Heart right ventricle (tissue), 16 donors: ENCODE measurements at regions not wholly inside any gene's neighbourhood (a gene's known extent, or its start where the extent isn't known, plus 50 kb on each side); places are given as distances from the start of the nearest gene placed in this dataset.

Experiments
- ATAC-seq, 8 donors: fragments of 200-7000 bp; cut with Tn5 transposase; one replicate each; pipeline ENCODE4 v1.9.1; 2020; ENCODE audit warnings: mild to moderate bottlenecking in 8 of 8, moderate library complexity in 8 of 8, moderate number of reproducible peaks in 1 of 8
- DNase-seq, 2 donors: peaks; one replicate each; pipeline ENCODE4 v3.0.0-alpha.2; 2020
- H3K27ac ChIP-seq, 10 donors: fragments of 200-600 bp; sonication (generic) in 2 of 10; one replicate each; pipeline versions ENCODE4 v1.5.0 to v1.8.0; 2020 to 2022; ENCODE audit warnings: mild to moderate bottlenecking in 3 of 10
- H3K27me3 ChIP-seq, 7 donors: fragments of 200-600 bp; one replicate each; pipeline ENCODE4 v1.8.0; 2021 to 2022; ENCODE audit warnings: mild to moderate bottlenecking in 2 of 7
- H3K36me3 ChIP-seq, 9 donors: fragments of 200-600 bp; sonication (generic) in 1 of 9; one replicate each; pipeline versions ENCODE4 v1.5.0 to v1.8.0; 2020 to 2022; ENCODE audit warnings: mild to moderate bottlenecking in 2 of 9
- H3K4me1 ChIP-seq, 9 donors: fragments of 200-600 bp; sonication (generic) in 1 of 9; one replicate each; pipeline versions ENCODE4 v1.5.0 to v1.8.0; 2020 to 2022; ENCODE audit warnings: mild to moderate bottlenecking in 4 of 9
- H3K4me3 ChIP-seq, 10 donors: fragments of 200-600 bp; sonication (generic) in 2 of 10; one replicate each; pipeline versions ENCODE4 v1.5.0 to v1.8.0; 2020 to 2022; ENCODE audit warnings: mild to moderate bottlenecking in 7 of 10, moderate library complexity in 2 of 10
- H3K9me3 ChIP-seq, 11 donors: fragments of 200-600 bp in 10 of 11; sonication (generic) in 2 of 11; one replicate each; pipeline versions ENCODE4 v1.5.0 to v1.8.0; 2013 to 2022; ENCODE audit warnings: mild to moderate bottlenecking in 2 of 11, control low read depth in 1 of 11, moderate library complexity in 1 of 11
- WGBS, 2 donors: extraction: QIAGEN DNeasy Blood & Tissue Kit; methylation state at CpG; one replicate each; pipeline ENCODE4 v1.1.7; 2013; ENCODE audit warnings: inconsistent platforms in 1 of 2; 5-methylcytosine and 5-hydroxymethylcytosine counted together
- intact Hi-C, 10 donors: fragments of 100-400 bp; cut with DNase I; formaldehyde crosslinking; loops; one replicate each; pipeline versions ENCODE4 v1.11.1 to v1.14.2; 2022
- TF ChIP-seq, protein P1 (sequence below), 9 donors: fragments of 200-600 bp; sonication (generic) in 2 of 9; IDR thresholded peaks; one replicate each; pipeline versions ENCODE4 v1.5.0 to v1.8.0; 2021 to 2022; ENCODE audit warnings: antibody characterized with exemption in 9 of 9, mild to moderate bottlenecking in 5 of 9, moderate library complexity in 1 of 9
- donor health status: Arrhythmogenic right ventricular cardiomyopathy.
- donor health status: ischemic (EF 13 %, LVEDD 7.1; RV severe dilation, severe dysfunction).
- donor health status: healthy with polysubstance abuse.
- donor health status: DM: no; HTN: yes; CAD: no.
- donor health status: DM: no; HTN: no; CAD: no.
- donor health status: ischemic (EF 25% LVEDD 6.9; RV normal size, moderate dysfunction).
- donor health status: ischemic (EF 25% LVEDD 5.7; RV mildly dilated, moderate dysfunction).
- donor health status: healthy.
- donor health status: DM: yes; HTN: yes; CAD: no.
- donor health status: Ischemic cardiomyopathy.
- donor health status: ischemic (EF 35%, LVEDD 5.7; RV mildly dilated, moderate dysfunction).
- donor health status: nonischemic (EF 11% LVEDD 7.7; RV severe dilation, severe dysfunction).
- donor health status: DM: yes; HTN: yes; CAD: no.
- donor health status: PGD.
- donor health status: ischemic (EF 29% LVEDD 5.4; RV normal size, mild dysfunction).
- donor health status: nonischemic (EF 23%, LVEDD 6.1; RV moderate dilation, normal function).

DNA sequence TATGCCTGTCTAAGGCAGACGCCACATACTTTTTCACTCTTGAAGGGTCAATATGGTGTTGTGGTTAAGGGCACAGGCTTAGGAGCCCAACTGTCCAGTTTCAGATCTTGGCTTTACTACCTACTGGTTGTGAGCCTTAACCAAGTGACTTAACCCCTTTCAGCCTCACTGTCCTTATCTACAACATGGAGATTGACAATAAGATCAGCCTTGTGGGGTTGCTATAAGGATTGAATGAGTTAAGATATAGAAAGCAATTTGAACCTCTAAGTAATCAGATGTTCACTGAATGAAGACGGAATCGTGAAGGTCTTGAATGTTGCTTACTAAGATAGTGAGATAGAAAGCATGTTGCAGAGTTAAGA, 121.3 kb upstream of the JUN start:
- TF ChIP-seq, protein P1, sequence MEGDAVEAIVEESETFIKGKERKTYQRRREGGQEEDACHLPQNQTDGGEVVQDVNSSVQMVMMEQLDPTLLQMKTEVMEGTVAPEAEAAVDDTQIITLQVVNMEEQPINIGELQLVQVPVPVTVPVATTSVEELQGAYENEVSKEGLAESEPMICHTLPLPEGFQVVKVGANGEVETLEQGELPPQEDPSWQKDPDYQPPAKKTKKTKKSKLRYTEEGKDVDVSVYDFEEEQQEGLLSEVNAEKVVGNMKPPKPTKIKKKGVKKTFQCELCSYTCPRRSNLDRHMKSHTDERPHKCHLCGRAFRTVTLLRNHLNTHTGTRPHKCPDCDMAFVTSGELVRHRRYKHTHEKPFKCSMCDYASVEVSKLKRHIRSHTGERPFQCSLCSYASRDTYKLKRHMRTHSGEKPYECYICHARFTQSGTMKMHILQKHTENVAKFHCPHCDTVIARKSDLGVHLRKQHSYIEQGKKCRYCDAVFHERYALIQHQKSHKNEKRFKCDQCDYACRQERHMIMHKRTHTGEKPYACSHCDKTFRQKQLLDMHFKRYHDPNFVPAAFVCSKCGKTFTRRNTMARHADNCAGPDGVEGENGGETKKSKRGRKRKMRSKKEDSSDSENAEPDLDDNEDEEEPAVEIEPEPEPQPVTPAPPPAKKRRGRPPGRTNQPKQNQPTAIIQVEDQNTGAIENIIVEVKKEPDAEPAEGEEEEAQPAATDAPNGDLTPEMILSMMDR (IDR thresholded peaks at IDR 0.05), result no peak
- Histone ChIP-seq H3K36me3 (no peaks in the 10 kb centered on the region), H3K9me3 (no peaks in the 10 kb centered on the region), H3K27me3 (no peaks in the 10 kb centered on the region), H3K4me3 (no peak overlapping the region), H3K4me1 (peaks cover 0 to 43% (median 13%) of the 10 kb centered on the region in 9 donors), H3K27ac (peak overlapping the region in 2 of 10 donors; percentile 93 to 99)
- 79 to 82% methylated on average over 3 of the region's 3 CpGs for WGBS, 2 donors
- intact Hi-C loops, result loop anchor here in 8 of 10 donors (10.0 kb wide), 6 partner anchors 90 to 850 kb away; partner anchors contain the start of gene FGGY (in 3 of the 8)
- no peak for DNase-seq
- no peak for ATAC-seq

DNA sequence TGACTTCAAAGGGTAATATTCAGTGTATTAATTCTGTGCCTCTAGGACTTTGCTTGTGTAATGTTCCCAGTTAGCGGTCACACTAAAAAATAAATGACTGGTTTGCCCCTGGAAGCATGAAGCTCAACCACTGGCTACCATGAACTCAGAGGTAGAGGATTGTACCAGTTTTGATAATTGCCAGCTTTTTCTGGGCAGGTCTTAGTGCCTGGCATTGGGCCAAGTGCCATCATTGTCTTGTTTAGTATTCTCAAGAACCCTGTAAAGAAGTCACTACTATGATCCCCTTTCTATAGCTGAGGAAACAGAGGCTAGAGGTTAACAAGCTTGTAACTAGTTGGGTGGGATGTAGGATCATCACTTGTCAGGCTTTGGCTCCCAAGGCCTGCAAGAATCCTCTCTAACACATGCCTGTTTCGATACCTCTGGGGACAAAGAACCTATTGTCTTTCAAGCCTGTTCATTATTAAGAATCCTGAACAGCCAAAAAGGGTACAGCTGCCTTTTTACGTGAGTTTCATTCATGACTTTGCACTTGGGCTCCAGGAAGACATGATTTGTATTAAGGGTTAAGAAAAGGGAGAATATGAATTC, 121.9 kb upstream of the JUN start:
- DNase-seq (no peak), ATAC-seq (no peak)
- Histone ChIP-seq H3K36me3 (no peaks in the 10 kb centered on the region), H3K4me3 (no peak overlapping the region), H3K27me3 (no peaks in the 10 kb centered on the region), H3K9me3 (no peaks in the 10 kb centered on the region), H3K27ac (no peak overlapping the region), H3K4me1 (peaks cover 0 to 37% (median 9%) of the 10 kb centered on the region in 9 donors)
- WGBS, 2 donors, result 80 to 85% methylated on average over 3 of the region's 3 CpGs
- TF ChIP-seq, protein P1 (IDR thresholded peaks at IDR 0.05), result no peak
- intact Hi-C loops, result loop anchor here in 8 of 10 donors (10.0 kb wide), 6 partner anchors 91 to 849 kb away; partner anchors contain the start of gene FGGY (in 3 of the 8)

DNA sequence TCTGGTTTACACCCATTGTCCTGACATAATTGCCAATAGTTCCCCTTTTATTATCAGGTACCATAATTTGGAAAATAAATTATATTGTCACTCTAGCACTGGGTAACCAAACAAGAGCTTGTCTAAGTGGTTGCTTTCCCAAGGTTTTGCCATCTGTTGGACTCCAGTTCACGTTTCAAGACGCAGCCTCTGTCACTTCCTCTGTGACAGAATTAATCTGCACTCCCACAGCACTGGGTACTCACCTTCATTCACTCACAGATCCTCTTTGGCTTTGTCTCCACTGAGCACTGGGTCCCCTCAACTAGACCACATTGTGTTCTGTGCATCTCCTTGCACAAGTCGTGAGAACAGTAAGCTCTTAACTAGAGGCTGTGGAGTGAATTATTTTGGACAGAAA, 123.6 kb upstream of the JUN start:
- Histone ChIP-seq H3K4me3 (no peak overlapping the region), H3K27ac (no peak overlapping the region), H3K36me3 (no peaks in the 10 kb centered on the region), H3K4me1 (peaks cover 0 to 36% (median 9%) of the 10 kb centered on the region in 9 donors), H3K9me3 (no peaks in the 10 kb centered on the region), H3K27me3 (no peaks in the 10 kb centered on the region)
- TF ChIP-seq, protein P1 (IDR thresholded peaks at IDR 0.05), result no peak
- ATAC-seq (no peak), DNase-seq (no peak)
- 71 to 76% methylated on average over 3 of the region's 3 CpGs for WGBS, 2 donors
- intact Hi-C loops, result loop anchor here in 8 of 10 donors (10.0 kb wide), 6 partner anchors 93 to 847 kb away; partner anchors contain the start of gene FGGY (in 3 of the 8)

DNA sequence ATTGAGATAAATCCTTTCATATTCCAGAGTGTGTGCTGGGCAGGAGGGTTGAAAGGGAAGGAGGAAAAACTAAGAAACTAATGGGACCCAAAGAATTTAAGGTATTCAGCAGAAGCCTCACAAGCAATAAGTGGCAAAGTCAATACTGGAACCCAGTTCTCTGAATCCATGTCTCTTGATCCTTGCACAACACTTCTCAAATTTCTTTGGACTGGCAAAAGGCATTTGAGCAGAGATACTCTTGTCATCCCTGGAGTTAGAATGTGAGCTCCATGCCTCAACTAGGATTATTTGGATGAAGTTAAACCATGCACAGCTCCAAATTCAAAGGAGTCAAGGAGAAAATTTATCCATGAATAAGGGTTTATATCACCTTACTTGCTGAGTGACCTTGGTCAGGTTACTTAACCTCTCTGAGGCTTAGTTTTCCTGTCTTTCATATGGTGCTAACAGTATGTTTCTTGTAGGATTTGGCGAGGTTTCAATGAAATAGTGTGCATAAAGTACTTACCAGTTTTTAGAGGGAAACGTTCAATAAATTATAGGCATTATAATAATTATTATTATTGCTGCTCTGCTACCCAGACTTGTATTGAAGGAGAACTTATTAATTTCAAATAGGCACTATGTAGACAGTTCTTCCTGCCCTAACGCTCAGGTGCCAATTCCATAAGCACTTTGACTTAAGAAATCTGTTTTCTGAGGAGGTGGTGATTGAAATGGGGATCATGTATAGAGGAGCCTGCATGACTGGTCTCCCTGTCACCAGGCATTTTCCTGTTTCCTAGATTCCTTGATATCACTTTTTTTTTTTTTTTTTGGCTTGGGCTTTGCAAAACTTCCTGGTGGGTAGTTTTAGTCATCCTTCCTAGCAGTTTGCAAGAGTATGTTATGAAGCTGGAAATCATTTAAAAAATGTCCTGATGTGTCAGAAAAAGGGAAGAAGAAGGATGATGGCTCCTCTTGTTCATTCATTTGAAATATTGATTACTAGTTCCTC, 125.0 kb upstream of the JUN start:
- ATAC-seq (peak in 2 of 8 donors; percentile 16 to 36), DNase-seq (no peak)
- peaks cover 0 to 27% (median 8%) of the 10 kb centered on the region in 9 donors for H3K4me1 ChIP-seq
- H3K36me3 ChIP-seq, result no peaks in the 10 kb centered on the region
- H3K27ac ChIP-seq, result no peak overlapping the region
- 79 to 80% methylated on average over 3 of the region's 3 CpGs for WGBS, 2 donors
- TF ChIP-seq, protein P1 (IDR thresholded peaks at IDR 0.05), result no peak
- intact Hi-C loops, result loop anchor here in 8 of 10 donors (10.0 kb wide), 6 partner anchors 94 to 846 kb away; partner anchors contain the start of gene FGGY (in 3 of the 8)
- H3K9me3 ChIP-seq, result no peaks in the 10 kb centered on the region
- no peaks in the 10 kb centered on the region for H3K27me3 ChIP-seq
- no peak overlapping the region for H3K4me3 ChIP-seq
